GF-D8 (cell line): ENCODE measurements at regions not wholly inside any gene's neighbourhood (a gene's known extent, or its start where the extent isn't known, plus 50 kb on each side); places are given as distances from the start of the nearest gene placed in this dataset.

Experiments used
- DNase-seq: peaks from one replicate; lab custom pipeline; 2025; lab: John Stamatoyannopoulos, UW

DNA sequence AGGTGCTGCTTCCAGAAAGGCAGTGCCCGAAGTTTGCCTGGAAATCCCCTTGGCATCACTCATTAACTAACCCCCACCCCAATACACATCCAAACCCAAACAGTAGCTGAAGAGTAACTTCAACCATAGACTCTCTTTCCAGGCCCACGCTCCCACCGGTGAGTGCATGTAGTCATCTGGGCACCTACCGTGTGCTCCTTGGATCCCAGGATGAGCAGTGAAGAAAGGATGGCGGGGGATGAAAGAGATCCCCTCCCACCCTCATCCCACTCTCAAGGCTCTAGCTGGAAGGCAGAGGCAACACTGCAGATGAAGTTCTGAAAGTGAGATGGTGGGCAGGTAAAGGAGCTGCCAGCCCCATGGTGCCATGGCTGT is 305.0 kb downstream of the SOX9 start:
- DNase-seq: no peak

DNA sequence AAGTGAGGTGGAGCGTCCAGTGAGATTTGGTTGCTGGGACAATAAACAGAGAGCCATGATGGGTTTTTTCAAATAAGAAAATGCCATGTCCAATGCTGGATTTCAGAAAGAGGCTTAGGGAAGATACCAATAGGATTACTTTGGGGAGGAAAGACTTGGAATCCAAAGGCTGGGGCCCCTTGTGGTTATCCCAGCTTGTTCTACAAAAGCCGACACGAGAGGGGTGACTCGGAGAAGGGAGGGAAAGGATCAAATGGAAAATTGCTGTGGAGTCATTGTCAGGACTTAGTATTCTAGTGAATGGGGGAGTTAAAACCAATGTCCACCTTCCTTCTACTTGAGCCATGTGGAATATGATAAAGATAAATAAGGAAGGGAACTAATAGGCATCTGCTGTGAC is 305.5 kb downstream of the SOX9 start:
- no peak for DNase-seq

DNA sequence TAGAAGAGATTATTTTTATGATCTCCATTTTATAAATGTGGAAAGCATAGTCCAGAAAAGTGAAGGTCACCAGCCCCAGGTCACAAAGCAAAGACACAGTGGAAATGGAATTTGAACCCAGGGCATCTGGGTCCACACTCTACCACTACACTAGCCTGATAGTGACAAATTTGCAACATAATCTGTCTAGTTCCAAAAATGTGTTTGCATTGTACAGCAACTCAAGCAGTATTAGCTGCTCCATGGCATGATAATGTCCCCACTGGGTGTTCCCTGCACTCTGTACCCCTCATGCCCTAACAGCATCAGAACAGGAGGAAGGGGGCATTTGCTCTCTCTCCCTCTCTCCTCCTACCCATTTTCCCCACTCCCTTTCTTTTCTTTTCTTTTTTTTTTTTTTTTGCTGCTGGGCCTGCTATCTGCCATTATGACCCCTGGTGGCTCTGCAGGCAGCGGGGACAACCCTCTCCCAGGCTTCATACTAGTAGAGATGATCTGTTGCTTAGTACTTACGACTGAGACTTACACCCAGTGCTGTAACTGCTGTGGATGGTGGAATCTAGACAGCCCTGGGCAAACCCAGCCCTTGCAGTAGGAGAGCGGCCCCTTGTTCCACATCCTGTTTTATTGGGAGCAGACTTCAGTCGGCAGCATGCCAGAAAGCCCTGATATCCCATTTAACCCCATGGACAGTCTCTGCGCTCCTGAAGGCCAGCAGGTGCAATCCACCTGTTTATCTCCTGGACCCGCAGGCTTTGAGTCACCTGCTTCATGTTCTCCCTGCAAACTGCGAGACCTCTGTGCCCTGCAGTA is 306.3 kb downstream of the SOX9 start:
- no peak for DNase-seq

DNA sequence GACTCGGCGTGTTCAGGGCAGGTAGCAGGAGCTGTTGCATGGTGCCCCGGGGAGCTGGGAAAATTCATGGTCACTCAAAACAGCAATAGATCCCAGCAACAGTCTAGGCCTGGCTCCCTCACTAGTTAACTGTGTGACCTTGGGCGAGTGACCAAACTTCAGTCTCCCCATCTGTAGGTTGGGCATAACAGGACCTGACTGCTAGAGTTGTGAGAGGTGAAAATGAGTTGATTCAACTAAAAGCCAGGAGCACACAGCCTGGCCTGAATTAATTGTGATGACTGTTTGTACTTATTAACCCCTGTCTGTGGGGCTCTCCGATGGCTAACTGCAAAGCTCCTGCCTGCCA is 306.9 kb downstream of the SOX9 start:
- no peak for DNase-seq

DNA sequence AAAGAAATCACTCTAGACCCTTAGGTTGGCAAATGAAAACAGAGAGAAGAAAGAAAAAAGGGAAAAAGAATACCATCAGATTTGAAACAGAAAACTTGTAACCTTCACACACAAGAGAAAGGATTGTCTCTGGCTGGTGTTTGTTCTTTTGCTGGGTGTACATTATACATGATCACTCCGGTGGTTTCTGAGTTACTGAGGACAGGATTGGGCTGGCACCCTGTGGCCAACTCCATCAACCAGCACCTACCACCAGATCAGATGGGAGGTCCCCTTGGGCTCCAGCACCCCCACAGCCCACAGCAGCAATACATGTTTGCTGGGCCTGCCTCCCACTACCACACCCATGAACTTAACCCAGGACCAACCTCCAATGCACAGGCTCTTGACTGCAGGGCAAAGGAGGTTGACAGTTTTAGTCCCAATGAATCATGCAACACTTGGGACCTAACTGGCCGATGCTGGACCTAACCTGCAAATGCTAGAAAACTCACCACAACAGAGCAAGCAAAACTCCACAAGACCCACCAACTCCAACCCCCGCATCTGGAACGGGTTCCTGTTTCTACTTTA is 308.3 kb downstream of the SOX9 start:
- no peak for DNase-seq

DNA sequence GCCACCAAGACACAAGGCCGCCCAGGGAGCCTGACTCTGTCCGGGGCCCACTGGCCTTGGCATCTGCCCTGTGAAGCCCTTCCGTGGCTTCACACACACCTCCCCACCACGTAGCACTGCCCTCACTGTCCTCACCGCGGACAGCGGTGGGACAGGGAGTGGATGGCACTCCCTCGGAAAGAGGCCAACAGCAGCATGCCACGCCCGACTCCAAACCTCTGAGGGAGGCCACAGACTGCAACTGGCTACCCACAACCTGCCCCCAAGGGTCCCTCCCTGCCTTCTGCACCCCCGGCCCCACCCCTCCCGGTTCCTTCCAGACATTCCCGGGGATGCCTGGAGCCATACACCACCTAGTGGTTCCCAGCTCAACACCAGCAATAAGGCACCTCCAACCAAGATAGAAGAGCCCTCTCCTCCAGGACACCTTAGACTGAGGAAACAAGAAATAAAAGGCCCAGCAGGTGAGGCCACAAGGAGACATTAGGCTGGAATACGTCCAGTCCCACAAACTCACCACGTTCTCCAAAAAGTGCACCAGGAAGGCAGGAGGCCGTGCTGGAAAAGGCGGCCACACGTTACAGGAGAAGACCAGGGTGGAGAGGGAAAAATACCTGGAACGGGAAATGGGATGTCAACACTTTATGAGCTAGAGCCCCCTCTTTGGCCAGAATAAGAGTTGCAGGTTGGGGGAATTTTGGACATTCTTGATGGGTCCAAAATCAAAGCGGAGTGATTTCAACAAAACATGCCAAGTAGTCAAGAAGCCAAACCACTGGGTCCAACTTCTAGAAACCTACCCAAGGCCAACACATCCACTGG is 310.0 kb downstream of the SOX9 start:
- no peak for DNase-seq

DNA sequence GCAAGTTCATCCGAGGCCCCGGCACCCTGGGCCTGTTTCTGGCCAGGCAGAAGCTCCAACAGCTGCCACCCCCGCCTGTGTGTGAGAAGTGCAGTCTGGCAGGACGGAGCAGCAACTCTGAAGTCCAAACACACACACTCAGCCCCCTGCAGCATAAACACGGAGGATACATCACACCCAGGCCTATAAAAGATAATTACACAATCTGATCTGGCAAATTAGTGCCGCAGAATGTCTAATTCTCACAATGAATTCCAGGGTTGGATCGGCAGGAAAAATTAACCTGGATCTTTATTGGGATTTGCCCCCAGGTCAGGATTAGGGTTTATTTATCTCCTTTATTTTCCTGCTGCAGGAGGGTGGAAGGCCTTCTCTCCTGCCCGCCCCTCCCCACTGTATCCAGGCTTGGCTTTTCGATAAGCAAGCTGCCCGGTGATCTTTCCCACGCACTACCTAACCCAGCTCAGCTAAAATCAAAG is 311.4 kb downstream of the SOX9 start:
- no peak for DNase-seq

DNA sequence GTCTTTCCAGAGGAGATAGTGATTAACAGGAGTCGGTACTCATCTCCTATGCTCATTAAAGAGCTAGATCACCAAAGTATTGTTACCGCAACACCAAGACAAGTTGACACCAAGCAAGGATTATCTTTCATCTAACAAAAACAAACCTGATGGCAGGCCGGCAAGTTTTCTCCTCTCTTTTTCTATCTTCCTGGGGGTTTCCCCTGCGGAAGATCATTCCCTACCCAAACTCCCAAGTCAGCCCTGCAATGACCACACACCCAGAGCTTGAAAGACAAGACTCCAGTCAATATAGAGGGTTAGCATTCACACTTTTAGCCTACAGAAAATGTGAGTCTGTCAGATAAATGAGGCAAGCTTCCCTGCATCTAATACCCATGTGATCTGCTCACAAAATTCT is 312.1 kb downstream of the SOX9 start:
- no peak for DNase-seq

DNA sequence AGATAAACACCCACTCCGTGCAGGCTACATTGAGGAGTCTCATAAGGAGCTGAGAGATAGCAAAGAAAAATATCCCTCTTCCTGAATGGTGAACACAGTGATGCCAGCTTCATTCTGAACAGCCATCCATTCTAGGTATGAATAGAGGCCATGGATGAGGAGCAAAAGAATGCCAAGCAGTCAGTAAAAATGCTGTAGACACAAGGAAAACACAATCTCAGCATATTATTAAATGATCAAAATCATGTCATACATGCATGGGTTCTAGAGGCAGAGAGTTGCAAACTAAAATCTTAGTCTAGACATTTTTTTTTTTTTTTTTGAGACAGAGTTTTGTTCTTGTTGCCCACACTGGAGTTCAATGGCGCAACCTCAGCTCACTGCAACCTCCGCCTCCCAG is 313.0 kb downstream of the SOX9 start:
- no peak for DNase-seq

DNA sequence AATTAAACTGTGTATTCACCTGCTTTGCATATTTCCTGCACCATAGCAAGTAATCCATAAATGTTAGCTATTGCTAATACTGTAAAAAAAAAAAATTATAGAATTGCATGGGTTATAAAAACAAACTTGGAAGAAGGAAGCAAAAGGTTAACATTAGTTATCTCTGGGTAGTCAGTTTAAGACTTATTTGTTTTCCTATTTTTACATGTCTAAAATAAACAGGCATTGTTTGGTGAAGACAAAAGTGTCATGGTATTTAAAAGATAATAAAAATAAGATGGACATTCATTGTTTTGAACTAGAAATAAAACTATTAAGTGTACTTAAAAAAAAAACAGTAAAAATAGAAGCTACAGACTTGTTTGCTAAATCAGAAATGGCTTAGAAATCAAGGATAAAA is 313.8 kb downstream of the SOX9 start:
- DNase-seq: no peak

DNA sequence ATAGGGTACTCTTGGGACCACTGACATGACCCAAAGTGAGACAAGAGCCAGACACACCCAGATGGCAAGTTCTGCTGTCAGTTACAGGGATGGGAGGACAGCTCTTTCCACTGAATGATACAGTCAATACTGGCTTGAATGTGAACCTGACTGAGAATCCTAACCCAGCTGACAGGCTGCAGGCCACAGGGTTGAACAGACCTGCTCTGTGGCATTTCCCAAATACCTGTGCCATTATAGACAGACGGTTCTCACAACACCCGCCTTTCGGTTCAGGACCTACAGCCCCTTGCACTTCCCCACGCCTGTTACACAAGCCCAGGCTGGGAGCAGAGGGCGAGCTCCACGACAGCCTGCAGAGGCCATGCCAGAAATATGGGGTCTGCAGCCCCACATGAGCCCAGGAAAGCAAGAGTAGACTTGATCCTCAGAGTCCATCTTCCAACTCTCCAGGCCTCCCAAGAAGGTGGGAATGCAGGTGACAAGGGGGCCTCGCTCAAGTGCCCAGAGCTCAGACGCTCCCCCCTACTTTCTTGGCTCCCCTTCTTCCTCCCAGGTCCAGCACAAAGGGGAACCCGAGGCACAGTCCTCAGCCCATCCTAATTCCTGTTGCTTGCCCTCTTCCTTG is 314.3 kb downstream of the SOX9 start:
- no peak for DNase-seq

DNA sequence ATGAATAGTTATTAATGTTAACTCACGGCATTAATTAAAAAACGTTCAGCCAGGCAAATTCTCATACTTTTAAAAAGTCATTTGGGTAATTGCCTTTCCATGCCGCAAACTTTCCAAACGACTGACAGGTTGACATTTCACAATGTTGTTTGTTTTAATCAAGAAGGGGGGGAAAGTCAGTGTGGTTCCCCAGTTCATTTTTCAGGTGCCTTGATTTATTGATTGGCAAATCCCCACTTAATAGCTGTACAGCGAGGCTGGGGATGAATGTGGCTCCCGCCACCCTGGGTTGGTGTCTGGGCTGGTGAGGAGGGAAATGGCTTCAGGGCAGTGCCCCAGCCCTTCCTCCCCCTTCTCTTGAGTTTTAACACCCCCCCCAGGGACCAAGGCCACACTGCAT is 318.0 kb downstream of the SOX9 start:
- no peak for DNase-seq

DNA sequence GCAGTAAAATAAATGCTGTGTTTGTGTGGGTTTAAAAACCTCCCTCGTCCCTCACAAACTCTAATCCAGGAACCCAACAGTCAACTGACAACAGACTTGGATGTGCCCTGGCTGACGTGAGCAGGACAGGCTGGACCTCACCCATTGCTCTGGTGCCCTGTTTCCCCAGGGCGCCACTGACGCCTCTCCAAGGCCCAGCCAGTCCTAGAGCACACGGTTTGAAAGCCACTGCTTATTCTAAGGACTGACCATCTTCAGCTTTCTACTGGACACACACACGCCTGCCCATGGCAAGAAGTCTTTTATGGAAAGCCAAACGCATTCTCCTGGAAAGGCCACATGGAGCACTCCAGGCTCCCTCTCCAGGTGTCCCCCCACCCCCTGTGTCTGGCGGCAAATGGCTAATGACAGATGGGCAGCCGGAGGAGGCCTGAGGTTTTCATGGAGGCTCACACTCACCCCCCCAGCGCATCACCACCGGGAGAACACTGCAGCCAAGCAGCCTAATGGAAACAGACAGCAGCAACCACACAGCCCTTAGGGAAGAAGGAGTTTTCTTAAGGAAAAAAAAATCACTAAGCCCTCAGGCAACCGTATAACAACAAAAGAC is 319.2 kb downstream of the SOX9 start:
- no peak for DNase-seq

DNA sequence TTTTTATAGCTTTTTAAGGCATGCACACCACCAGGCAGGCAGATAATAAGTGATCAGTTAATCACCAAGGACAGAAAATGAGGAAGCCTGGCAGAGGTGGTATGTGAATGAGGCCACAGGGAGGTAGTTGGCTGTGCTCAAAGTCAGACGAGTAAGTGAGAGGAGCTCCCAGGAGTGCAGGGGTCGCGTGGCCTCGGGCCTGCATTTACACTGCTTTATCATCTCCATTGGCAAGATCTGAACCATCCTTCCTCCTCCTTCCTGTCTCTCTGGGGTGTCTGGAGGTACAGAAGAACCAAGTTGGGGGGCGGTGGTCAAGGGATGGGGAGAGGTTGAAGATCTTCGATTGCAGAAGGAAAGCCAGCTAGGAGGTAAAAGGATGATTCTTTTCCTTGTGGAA is 320.1 kb downstream of the SOX9 start:
- DNase-seq: no peak

DNA sequence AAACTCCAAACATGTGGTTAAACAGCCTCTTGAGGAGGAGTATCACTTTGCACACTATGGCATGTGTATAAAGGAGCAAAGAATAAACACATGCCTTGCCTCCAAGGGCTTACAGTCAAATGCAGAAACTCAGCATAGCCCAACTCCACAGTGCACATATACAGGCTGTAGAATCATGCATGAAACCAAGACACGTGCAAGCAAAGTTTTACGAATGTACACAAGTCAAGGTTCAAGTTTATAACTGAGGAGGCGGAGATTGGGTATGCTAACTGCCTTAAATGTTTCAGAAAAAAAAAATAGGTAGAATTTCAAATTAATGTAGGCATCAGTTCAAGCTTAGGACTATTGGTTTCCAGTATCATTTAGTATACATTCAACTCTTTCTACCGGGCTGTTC is 321.1 kb downstream of the SOX9 start:
- DNase-seq: no peak

DNA sequence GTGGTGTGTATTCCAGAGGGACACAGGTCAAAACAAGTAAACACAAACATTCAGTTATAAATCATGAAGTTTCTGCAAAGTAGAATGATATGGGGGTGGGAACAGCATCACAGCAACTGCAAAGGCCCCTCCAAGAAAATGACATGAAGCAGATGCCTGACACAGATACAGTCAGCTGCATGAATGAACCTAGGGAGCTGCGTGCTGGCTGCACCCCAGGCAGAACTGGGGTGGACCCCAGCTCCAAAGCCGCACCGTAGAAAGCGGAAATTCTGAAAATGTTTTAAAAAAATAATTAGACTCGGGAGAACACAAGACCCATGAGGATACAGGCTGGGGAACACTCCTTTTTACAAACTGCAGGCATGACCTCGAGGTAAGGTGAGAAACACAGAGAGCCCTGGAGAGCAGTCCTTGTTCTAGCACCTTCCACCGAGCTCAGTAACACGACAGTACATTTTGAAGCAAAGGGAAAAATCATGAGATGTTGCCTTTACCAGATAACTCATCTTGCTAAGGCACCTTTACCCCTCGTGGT is 323.8 kb downstream of the SOX9 start:
- no peak for DNase-seq

DNA sequence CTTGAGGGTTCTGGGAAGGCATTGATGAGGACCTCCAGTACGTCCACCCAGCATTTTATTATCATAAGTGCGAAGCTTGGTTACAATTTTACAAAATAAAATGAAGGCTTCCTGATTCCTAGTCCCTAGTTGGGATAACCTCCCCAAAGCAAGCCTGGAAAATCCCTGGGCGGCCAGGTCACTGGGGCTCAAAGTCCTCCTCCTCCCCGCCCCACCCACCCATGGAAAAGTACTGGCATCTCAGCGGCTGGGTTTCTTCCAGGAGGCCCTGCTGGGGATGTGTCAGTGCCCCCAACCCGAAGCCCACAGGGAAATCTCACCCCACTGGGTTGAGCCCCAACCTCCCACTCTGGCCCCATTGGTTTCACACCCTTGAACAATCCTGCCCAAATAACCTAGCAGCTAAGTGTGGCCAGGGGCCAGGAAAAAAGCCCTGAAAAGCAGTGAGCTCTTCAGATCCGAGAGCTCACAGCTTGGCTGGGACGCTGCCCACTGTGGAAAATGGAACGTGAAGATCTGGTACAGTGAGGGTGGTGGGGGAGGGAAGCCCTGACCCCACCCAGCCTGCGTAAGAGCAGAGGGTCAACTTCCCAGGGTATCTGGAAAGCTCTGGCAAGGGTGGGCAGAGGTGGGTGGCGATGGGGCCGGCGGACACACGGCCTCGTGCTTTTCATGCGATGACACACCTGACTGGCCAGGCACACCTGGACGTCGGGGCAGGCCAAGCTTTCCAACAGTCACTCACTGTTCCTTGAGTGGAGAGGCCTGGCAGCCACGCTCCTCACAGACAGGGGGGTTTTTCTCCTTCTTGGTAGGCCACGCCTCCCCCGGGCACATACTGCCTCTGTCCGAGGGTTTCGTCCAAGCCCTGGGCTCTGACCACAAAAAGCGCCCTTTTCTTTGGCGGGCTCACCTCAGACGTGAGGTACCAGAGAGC is 324.5 kb downstream of the SOX9 start:
- no peak for DNase-seq

DNA sequence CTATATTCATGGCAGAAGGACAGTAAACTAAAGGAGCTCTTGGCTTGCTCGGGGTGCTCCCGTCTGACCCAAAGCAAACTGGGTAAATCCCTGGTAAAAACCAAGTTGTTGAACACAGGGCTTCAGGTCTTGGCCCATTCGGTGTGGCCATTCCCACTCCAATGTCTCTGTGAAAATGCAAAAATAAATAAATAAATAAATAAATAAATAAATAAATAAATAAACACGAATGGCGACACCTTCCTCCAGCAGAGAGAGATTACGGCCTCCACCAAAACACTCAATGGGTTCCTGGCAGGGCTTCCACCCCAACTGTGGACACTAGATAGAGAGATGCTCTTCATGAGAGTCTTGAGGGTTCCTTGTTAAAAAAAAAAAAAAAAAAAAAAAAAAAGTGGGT is 325.3 kb downstream of the SOX9 start:
- DNase-seq: no peak

DNA sequence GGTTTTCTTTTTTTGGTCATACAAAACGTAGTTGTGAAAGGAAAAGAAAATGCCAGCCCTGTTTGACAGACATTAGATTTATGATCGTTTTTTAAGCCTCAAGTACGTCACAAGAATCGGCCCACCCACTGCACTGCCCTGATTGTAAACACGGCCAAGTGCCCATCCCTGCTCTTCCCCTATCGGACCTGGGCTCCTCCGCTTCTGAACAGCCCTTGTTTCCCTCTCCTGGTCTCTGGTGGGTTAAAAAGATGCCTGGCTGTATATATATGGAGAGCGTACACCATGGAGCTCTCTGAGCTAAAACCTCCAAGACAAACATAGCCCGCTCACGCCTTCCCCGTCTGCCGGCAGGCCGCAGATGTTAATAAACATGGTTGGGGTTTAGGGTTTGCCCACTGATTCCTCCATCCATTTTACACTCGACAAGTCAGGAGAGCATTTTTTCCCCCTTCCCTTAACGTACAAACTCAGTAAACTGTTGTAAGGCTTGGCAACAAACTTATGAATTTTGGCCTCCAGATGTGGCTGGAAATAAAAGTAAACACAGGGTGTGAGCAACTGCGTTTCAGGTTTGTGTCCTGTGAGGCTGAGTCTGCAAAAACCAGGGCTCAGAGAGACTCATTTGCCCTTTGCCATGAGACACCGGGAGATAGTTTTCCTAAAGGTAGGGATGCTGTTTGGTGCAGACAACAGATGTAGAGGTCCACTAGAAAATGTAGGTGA is 325.9 kb downstream of the SOX9 start:
- DNase-seq: no peak

DNA sequence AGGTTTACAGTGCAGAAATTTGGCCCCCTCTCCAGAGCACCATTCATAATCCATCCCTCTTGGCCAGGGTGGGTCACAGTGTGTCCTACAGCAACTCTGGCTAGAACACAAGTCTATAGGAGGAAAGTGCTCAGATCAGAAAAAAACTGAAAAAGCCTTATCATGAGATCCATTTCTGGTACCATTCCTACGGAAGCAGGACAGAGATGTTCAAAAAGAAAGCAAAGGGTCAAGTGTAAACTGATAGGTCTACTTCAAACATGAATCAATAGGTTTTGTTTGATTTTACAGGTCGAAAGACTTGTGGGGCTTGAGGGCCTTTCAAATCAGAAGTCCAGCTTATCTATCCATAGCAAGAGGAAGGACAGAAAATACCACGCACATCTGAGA is 326.4 kb downstream of the SOX9 start:
- no peak for DNase-seq
